Parathyroid adenoma (tissue), 2 donors: ENCODE measurements at regions not wholly inside any gene's neighbourhood (a gene's known extent, or its start where the extent isn't known, plus 50 kb on each side); places are given as distances from the start of the nearest gene placed in this dataset.

Experiments
- H2AFZ ChIP-seq: fragments of 300-600 bp; sonication (generic); one replicate; pipeline ENCODE4 v1.7.0; 2017; ENCODE audit warnings: antibody characterized with exemption, mild to moderate bottlenecking
- H3K27ac ChIP-seq: fragments of 300-600 bp; sonication (generic); one replicate; pipeline ENCODE4 v1.7.0; 2017
- H3K27me3 ChIP-seq: fragments of 300-600 bp; sonication (generic); one replicate; pipeline ENCODE4 v1.7.0; 2017; ENCODE audit warnings: low read length; ENCODE audit not compliant: control insufficient read depth, insufficient read depth
- H3K36me3 ChIP-seq: fragments of 300-600 bp; sonication (generic); one replicate; pipeline ENCODE4 v1.7.0; 2017; ENCODE audit warnings: low read length; ENCODE audit not compliant: control insufficient read depth, insufficient read depth
- H3K4me1 ChIP-seq: fragments of 300-600 bp; sonication (generic); one replicate; pipeline ENCODE4 v1.7.0; 2017; ENCODE audit warnings: control low read depth
- H3K4me2 ChIP-seq: fragments of 300-600 bp; sonication (generic); one replicate; pipeline ENCODE4 v1.7.0; 2017; ENCODE audit warnings: low read length
- H3K4me3 ChIP-seq: fragments of 300-600 bp; sonication (generic); one replicate; pipeline ENCODE4 v1.7.0; 2017; ENCODE audit warnings: low read depth, low read length
- H3K79me2 ChIP-seq: fragments of 300-600 bp; sonication (generic); one replicate; pipeline ENCODE4 v1.7.0; 2017; ENCODE audit warnings: control low read depth
- H3K9ac ChIP-seq: fragments of 300-600 bp; sonication (generic); one replicate; pipeline ENCODE4 v1.7.0; 2017; ENCODE audit warnings: mild to moderate bottlenecking
- H3K9me3 ChIP-seq: fragments of 300-600 bp; sonication (generic); one replicate; pipeline ENCODE4 v1.7.0; 2017; ENCODE audit warnings: low read length; ENCODE audit not compliant: control insufficient read depth
- CTCF ChIP-seq: fragments of 300-600 bp; sonication (generic); IDR thresholded peaks from one replicate; pipeline ENCODE4 v1.7.0; 2017; ENCODE audit warnings: antibody characterized with exemption, mild to moderate bottlenecking
- donor health status: primary hyperparathyroidism.

GRCh38 chr3:18103591-18103990, 321.5 kb downstream of the SATB1 start:
- Histone ChIP-seq H3K4me2 (no peak overlapping the region), H3K9ac (no peak overlapping the region), H3K27ac (no peak overlapping the region), H3K36me3 (no peaks in the 10 kb centered on the region), H2AFZ (no peak overlapping the region), H3K4me1 (no peaks in the 10 kb centered on the region), H3K4me3 (no peak overlapping the region), H3K9me3 (no peaks in the 10 kb centered on the region), H3K27me3 (no peaks in the 10 kb centered on the region), H3K79me2 (no peaks in the 10 kb centered on the region)
- TF ChIP-seq CTCF = no peak

- Histone ChIP-seq H3K4me3 (no peak overlapping the region), H3K4me1 (no peaks in the 10 kb centered on the region), H3K79me2 (no peaks in the 10 kb centered on the region), H3K36me3 (no peaks in the 10 kb centered on the region), H3K9me3 (no peaks in the 10 kb centered on the region), H3K27me3 (no peaks in the 10 kb centered on the region), H2AFZ (no peak overlapping the region), H3K9ac (no peak overlapping the region), H3K4me2 (no peak overlapping the region), H3K27ac (no peak overlapping the region)
- no peak for TF ChIP-seq CTCF
Observed at GRCh38 chr3:18100121-18100520, 325.0 kb downstream of the SATB1 start.

- Histone ChIP-seq H3K4me3 (no peak overlapping the region), H3K36me3 (no peaks in the 10 kb centered on the region), H2AFZ (no peak overlapping the region), H3K4me2 (no peak overlapping the region), H3K9ac (no peak overlapping the region), H3K79me2 (no peaks in the 10 kb centered on the region), H3K4me1 (no peaks in the 10 kb centered on the region), H3K27ac (no peak overlapping the region), H3K27me3 (no peaks in the 10 kb centered on the region), H3K9me3 (no peaks in the 10 kb centered on the region)
- no peak for TF ChIP-seq CTCF
Observed at GRCh38 chr3:18099611-18100010, 325.5 kb downstream of the SATB1 start.

GRCh38 chr3:18098960-18099587, 326.1 kb downstream of the SATB1 start:
- no peak for TF ChIP-seq CTCF
- Histone ChIP-seq H3K4me3 (no peak overlapping the region), H3K9ac (no peak overlapping the region), H3K27ac (no peak overlapping the region), H3K27me3 (no peaks in the 10 kb centered on the region), H3K4me1 (no peaks in the 10 kb centered on the region), H3K36me3 (no peaks in the 10 kb centered on the region), H3K79me2 (no peaks in the 10 kb centered on the region), H2AFZ (no peak overlapping the region), H3K9me3 (no peaks in the 10 kb centered on the region), H3K4me2 (no peak overlapping the region)

- Histone ChIP-seq H3K4me1 (no peaks in the 10 kb centered on the region), H3K36me3 (no peaks in the 10 kb centered on the region), H3K9me3 (no peaks in the 10 kb centered on the region), H3K9ac (no peak overlapping the region), H2AFZ (no peak overlapping the region), H3K4me2 (no peak overlapping the region), H3K4me3 (no peak overlapping the region), H3K27ac (no peak overlapping the region), H3K27me3 (no peaks in the 10 kb centered on the region), H3K79me2 (no peaks in the 10 kb centered on the region)
- TF ChIP-seq CTCF = no peak
Observed at GRCh38 chr3:18097989-18098388, 327.1 kb downstream of the SATB1 start.
